HEK293T (cell line): ENCODE measurements at regions not wholly inside any gene's neighbourhood (a gene's known extent, or its start where the extent isn't known, plus 50 kb on each side); places are given as distances from the start of the nearest gene placed in this dataset.

Experiments
- CTCF ChIA-PET: fragments of 350-600 bp; formaldehyde crosslinking; extraction: SDS; loops from one replicate; lab custom pipeline; 2021; ENCODE audit warnings: antibody characterized with exemption, inconsistent platforms; lab: Yijun Ruan, JAX
- POLR2A ChIA-PET: fragments of 350-600 bp; formaldehyde crosslinking; extraction: SDS; loops from one replicate; lab custom pipeline; 2020; ENCODE audit warnings: antibody characterized with exemption, inconsistent platforms; lab: Yijun Ruan, JAX
- DNase-seq: peaks from one replicate; pipeline ENCODE4 v3.0.0; 2012; ENCODE audit warnings: mixed read lengths; ENCODE audit errors: extremely low spot score
- ARNT ChIP-seq: fragments of 450-650 bp; IDR thresholded peaks from 2 replicates; pipeline ENCODE4 v1.6.1; 2017; ENCODE audit warnings: mild to moderate bottlenecking
- BHLHE40 ChIP-seq: fragments of 450-650 bp; IDR thresholded peaks from 2 replicates; pipeline ENCODE4 v1.6.1; 2016; ENCODE audit warnings: mild to moderate bottlenecking, moderate library complexity, borderline replicate concordance
- CTBP1 ChIP-seq: fragments of 450-650 bp; IDR thresholded peaks from 2 replicates; pipeline ENCODE4 v1.6.1; 2016; ENCODE audit warnings: borderline replicate concordance
- ELF4 ChIP-seq: fragments of 450-650 bp; IDR thresholded peaks from 2 replicates; pipeline ENCODE4 v1.6.1; 2017; ENCODE audit warnings: antibody characterized with exemption
- FOXA1 ChIP-seq: fragments of 450-650 bp; IDR thresholded peaks from 2 replicates; pipeline ENCODE4 v1.6.1; 2016; ENCODE audit warnings: mild to moderate bottlenecking
- FOXK2 ChIP-seq: fragments of 450-650 bp; IDR thresholded peaks from 2 replicates; pipeline ENCODE4 v1.6.1; 2016; ENCODE audit warnings: mild to moderate bottlenecking
- FOXM1 ChIP-seq: fragments of 450-650 bp; IDR thresholded peaks from 2 replicates; pipeline ENCODE4 v1.6.1; 2017; ENCODE audit warnings: mild to moderate bottlenecking, borderline replicate concordance
- HDGF ChIP-seq: fragments of 450-650 bp; IDR thresholded peaks from 2 replicates; pipeline ENCODE4 v1.6.1; 2017; ENCODE audit warnings: antibody characterized with exemption, borderline replicate concordance
- L3MBTL2 ChIP-seq: fragments of 450-650 bp; conservative IDR thresholded peaks from 2 replicates; pipeline ENCODE4 v1.6.1; 2016; ENCODE audit warnings: mild to moderate bottlenecking
- LEF1 ChIP-seq: fragments of 450-650 bp; IDR thresholded peaks from 2 replicates; pipeline ENCODE4 v1.6.1; 2017; ENCODE audit warnings: mild to moderate bottlenecking, borderline replicate concordance
- NFRKB ChIP-seq: fragments of 450-650 bp; IDR thresholded peaks from 2 replicates; pipeline ENCODE4 v1.6.1; 2016; ENCODE audit warnings: mild to moderate bottlenecking, moderate library complexity
- PKNOX1 ChIP-seq: fragments of 450-650 bp; IDR thresholded peaks from 2 replicates; pipeline ENCODE4 v1.6.1; 2016
- SP1 ChIP-seq: fragments of 450-650 bp; IDR thresholded peaks from 2 replicates; pipeline ENCODE4 v1.6.1; 2017
- SUZ12 ChIP-seq: fragments of 450-650 bp; IDR thresholded peaks from 2 replicates; pipeline ENCODE4 v1.6.1; 2016; ENCODE audit warnings: mild to moderate bottlenecking
- TARDBP ChIP-seq: fragments of 450-650 bp; IDR thresholded peaks from 2 replicates; pipeline ENCODE4 v1.6.1; 2016
- ZNF384 ChIP-seq: fragments of 450-650 bp; IDR thresholded peaks from 2 replicates; pipeline ENCODE4 v1.6.1; 2016

- CTCF ChIA-PET: no interaction called here
- no peak for TF ChIP-seq LEF1
- no peak for TF ChIP-seq ARNT
- no peak for TF ChIP-seq ELF4
- no peak for TF ChIP-seq L3MBTL2
- TF ChIP-seq TARDBP: no peak
- no peak for TF ChIP-seq FOXA1
- TF ChIP-seq FOXM1: no peak
- no peak for TF ChIP-seq CTBP1
- TF ChIP-seq FOXK2: no peak
- POLR2A ChIA-PET: no interaction called here
- DNase-seq: no peak
These were observed 267.8 kb upstream of the NREP start for GRCh38 chr5:112024769-112025168.

- no peak for DNase-seq
- TF ChIP-seq L3MBTL2 (no peak), FOXA1 (no peak), ZNF384 (no peak), SP1 (no peak)
- CTCF ChIA-PET: no interaction called here
- POLR2A ChIA-PET: no interaction called here
These were observed 267.2 kb upstream of the NREP start for GRCh38 chr5:112024221-112024620.

GRCh38 chr5:112023766-112024165, 266.8 kb upstream of the NREP start:
- TF ChIP-seq L3MBTL2 (no peak), FOXM1 (no peak), SP1 (no peak), SUZ12 (no peak), ZNF384 (no peak), NFRKB (no peak), ELF4 (no peak), BHLHE40 (no peak)
- DNase-seq: no peak
- ChIA-PET CTCF (no interaction called here), POLR2A (no interaction called here)

GRCh38 chr5:112018846-112019245, 261.9 kb upstream of the NREP start:
- no peak for DNase-seq
- POLR2A ChIA-PET: no interaction called here
- TF ChIP-seq FOXA1 (no peak), CTBP1 (no peak), TARDBP (no peak), ZNF384 (no peak), SP1 (no peak), LEF1 (no peak), BHLHE40 (no peak)
- CTCF ChIA-PET: no interaction called here

GRCh38 chr5:112016980-112017379, 260.0 kb upstream of the NREP start:
- DNase-seq: no peak
- POLR2A ChIA-PET: no interaction called here
- no peak for TF ChIP-seq FOXK2
- no peak for TF ChIP-seq FOXM1
- TF ChIP-seq ELF4: no peak
- no peak for TF ChIP-seq NFRKB
- TF ChIP-seq BHLHE40: no peak
- no peak for TF ChIP-seq CTBP1
- CTCF ChIA-PET: no interaction called here

GRCh38 chr5:112014783-112015395, 257.9 kb upstream of the NREP start:
- CTCF ChIA-PET: no interaction called here
- no peak for TF ChIP-seq TARDBP
- no peak for TF ChIP-seq ZNF384
- TF ChIP-seq ARNT: no peak
- no peak for TF ChIP-seq CTBP1
- no peak for TF ChIP-seq HDGF
- no peak for TF ChIP-seq ELF4
- no peak for TF ChIP-seq FOXM1
- no peak for TF ChIP-seq FOXK2
- TF ChIP-seq FOXA1: no peak
- no peak for TF ChIP-seq NFRKB
- no peak for TF ChIP-seq SUZ12
- no peak for TF ChIP-seq PKNOX1
- no peak for TF ChIP-seq SP1
- no peak for TF ChIP-seq L3MBTL2
- TF ChIP-seq LEF1: no peak
- POLR2A ChIA-PET: no interaction called here
- no peak for DNase-seq

GRCh38 chr5:112013660-112014059, 256.7 kb upstream of the NREP start:
- DNase-seq: no peak
- no peak for TF ChIP-seq PKNOX1
- no peak for TF ChIP-seq BHLHE40
- no peak for TF ChIP-seq L3MBTL2
- TF ChIP-seq NFRKB: no peak
- no peak for TF ChIP-seq FOXK2
- TF ChIP-seq ELF4: no peak
- no peak for TF ChIP-seq CTBP1
- TF ChIP-seq LEF1: no peak
- no peak for TF ChIP-seq SP1
- no peak for TF ChIP-seq SUZ12
- no peak for TF ChIP-seq FOXM1
- TF ChIP-seq ARNT: no peak
- no peak for TF ChIP-seq HDGF
- no peak for TF ChIP-seq TARDBP
- TF ChIP-seq ZNF384: no peak
- TF ChIP-seq FOXA1: no peak
- ChIA-PET CTCF (no interaction called here), POLR2A (no interaction called here)
